ENCODE measurements at regions not wholly inside any gene's neighbourhood (a gene's known extent, or its start where the extent isn't known, plus 50 kb on each side); places are given as distances from the start of the nearest gene placed in this dataset.

DNA sequence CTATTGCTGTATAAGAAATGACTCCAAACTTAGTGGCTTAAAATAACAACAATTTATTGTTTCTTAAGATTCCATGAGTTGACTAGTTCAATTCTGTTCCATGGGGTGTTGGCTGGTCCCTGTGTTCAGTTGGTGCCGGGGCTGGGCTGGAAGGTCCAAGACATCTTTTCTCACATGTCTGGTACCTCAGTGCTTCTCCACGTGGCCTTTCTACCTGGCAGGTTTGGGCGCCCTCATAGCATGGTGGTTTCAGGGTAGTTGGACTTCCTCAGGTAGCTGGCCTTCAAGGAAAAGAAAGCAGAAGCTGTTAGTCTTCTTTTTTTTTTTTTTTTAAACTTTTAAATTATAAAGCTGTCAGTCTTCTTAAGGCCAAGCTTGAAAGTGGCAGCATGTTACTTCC is 104.6 kb upstream of the LIMCH1 start:
- no peaks in the 10 kb centered on the region for H3K36me3 ChIP-seq (ENCODE audit: control insufficient read depth, insufficient read depth, low read length)
- TF ChIP-seq, protein P1, sequence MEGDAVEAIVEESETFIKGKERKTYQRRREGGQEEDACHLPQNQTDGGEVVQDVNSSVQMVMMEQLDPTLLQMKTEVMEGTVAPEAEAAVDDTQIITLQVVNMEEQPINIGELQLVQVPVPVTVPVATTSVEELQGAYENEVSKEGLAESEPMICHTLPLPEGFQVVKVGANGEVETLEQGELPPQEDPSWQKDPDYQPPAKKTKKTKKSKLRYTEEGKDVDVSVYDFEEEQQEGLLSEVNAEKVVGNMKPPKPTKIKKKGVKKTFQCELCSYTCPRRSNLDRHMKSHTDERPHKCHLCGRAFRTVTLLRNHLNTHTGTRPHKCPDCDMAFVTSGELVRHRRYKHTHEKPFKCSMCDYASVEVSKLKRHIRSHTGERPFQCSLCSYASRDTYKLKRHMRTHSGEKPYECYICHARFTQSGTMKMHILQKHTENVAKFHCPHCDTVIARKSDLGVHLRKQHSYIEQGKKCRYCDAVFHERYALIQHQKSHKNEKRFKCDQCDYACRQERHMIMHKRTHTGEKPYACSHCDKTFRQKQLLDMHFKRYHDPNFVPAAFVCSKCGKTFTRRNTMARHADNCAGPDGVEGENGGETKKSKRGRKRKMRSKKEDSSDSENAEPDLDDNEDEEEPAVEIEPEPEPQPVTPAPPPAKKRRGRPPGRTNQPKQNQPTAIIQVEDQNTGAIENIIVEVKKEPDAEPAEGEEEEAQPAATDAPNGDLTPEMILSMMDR (IDR thresholded peaks at IDR 0.05; ENCODE audit: insufficient read depth, low read length, poor library complexity, severe bottlenecking), result no peak

DNA sequence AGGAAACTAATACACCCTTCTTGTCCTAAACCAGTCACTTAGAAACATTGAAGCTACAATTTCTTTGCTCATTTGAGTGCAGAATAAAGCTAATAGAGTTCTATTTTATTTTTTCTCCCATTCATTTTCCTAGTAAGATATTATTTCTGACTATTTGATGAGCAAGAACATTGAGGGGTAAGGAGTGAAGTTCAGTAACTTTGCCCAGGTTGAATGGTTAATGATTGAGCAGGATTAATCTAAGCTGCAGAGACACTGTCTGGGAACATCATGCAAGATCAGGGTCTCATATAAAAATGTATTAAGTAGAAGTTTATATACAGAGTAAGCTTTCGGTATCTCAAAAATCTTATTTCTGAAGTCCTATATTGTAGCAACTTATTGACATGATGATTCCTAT is 102.4 kb upstream of the LIMCH1 start:
- Histone ChIP-seq H3K4me3 (replicated peaks; ENCODE audit: low read depth, low read length) (no peak overlapping the region), H3K36me3 (ENCODE audit: control insufficient read depth, insufficient read depth, low read length) (no peaks in the 10 kb centered on the region), H3K27me3 (replicated peaks; ENCODE audit: control insufficient read depth, insufficient read depth, low read length) (no peaks in the 10 kb centered on the region; the same call in none of the 2 replicates)
- TF ChIP-seq, protein P1 (IDR thresholded peaks at IDR 0.05; ENCODE audit: insufficient read depth, low read length, poor library complexity, severe bottlenecking), result no peak
- DNase-seq (ENCODE audit: extremely low read depth, insufficient read length), result no peak

More for the DNA sequence above, 104.6 kb upstream of the LIMCH1 start:
- H3K4me3 ChIP-seq (replicated peaks; ENCODE audit: low read depth, low read length), result no peak overlapping the region
- no peak for DNase-seq (ENCODE audit: extremely low read depth, insufficient read length)
- H3K27me3 ChIP-seq (replicated peaks; ENCODE audit: control insufficient read depth, insufficient read depth, low read length), result peaks cover 2% of the 10 kb centered on the region

DNA sequence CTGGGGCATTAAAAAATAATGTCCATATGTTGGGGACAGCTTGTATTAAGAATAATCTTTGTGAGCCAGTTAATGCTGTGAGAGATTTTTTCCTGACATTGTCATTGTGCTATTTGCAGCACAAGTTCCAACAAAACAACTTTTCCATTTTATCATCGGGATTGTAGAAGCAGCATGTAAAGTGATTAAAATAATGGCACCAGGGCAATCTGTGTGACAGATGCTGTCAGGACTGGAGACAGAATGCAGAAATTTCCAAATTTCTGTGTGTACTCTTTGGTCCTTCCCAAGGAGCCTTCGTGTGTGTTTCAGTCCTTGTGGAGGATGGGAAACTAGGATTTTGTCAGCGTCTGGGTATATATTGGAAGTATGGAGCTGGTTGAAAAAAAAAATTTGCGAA is 101.5 kb upstream of the LIMCH1 start:
- Histone ChIP-seq H3K36me3 (ENCODE audit: control insufficient read depth, insufficient read depth, low read length) (no peaks in the 10 kb centered on the region), H3K27me3 (replicated peaks; ENCODE audit: control insufficient read depth, insufficient read depth, low read length) (no peaks in the 10 kb centered on the region; the same call in none of the 2 replicates), H3K4me3 (replicated peaks; ENCODE audit: low read depth, low read length) (no peak overlapping the region)
- TF ChIP-seq, protein P1 (IDR thresholded peaks at IDR 0.05; ENCODE audit: insufficient read depth, low read length, poor library complexity, severe bottlenecking), result no peak
- no peak for DNase-seq (ENCODE audit: extremely low read depth, insufficient read length)

DNA sequence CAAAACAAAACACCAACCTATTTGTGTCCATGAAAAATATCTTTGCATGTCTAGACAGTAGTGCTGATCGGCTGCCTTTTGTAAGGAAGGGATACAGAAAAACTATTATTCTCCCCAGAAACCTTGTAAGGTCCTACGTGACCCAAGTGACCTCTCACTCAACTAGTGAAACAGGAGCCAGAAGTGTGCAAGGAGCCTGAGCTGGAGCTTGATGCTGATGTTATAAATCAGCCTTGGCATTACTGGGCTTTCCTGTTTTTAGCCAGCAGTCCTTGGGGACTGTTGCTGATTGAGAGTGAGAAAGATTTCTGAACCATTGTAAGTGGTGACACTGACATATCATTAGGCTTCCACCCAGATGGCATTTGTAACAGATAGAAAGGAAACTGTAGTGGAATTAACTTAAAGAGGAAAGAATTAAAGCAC is 100.8 kb upstream of the LIMCH1 start:
- TF ChIP-seq, protein P1 (IDR thresholded peaks at IDR 0.05; ENCODE audit: insufficient read depth, low read length, poor library complexity, severe bottlenecking), result no peak
- no peaks in the 10 kb centered on the region; the same call in none of the 2 replicates for H3K27me3 ChIP-seq (replicated peaks; ENCODE audit: control insufficient read depth, insufficient read depth, low read length)
- H3K36me3 ChIP-seq (ENCODE audit: control insufficient read depth, insufficient read depth, low read length), result no peaks in the 10 kb centered on the region
- DNase-seq (ENCODE audit: extremely low read depth, insufficient read length), result no peak
- no peak overlapping the region for H3K4me3 ChIP-seq (replicated peaks; ENCODE audit: low read depth, low read length)

DNA sequence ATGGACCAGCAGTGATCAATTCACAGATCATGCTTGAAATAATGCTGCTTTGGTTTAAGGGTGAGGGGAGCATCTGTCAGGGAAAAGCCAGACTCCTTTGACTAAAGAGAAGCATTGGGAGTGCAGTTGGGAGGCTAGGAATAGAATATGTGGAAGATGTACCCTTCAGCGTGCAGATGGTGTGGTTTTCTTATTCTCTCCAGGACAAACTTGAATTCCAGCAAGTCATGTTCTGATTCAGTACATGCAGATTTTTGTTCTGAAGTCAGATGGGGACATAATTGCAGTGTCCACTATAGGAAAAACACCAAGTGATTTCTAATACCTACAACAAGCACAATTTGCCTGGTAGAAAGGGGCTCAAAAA is 99.0 kb upstream of the LIMCH1 start:
- DNase-seq (ENCODE audit: extremely low read depth, insufficient read length), result no peak
- no peak overlapping the region for H3K4me3 ChIP-seq (replicated peaks; ENCODE audit: low read depth, low read length)
- TF ChIP-seq, protein P1 (IDR thresholded peaks at IDR 0.05; ENCODE audit: insufficient read depth, low read length, poor library complexity, severe bottlenecking), result no peak
- H3K27me3 ChIP-seq (replicated peaks; ENCODE audit: control insufficient read depth, insufficient read depth, low read length), result no peaks in the 10 kb centered on the region; the same call in none of the 2 replicates
- no peaks in the 10 kb centered on the region for H3K36me3 ChIP-seq (ENCODE audit: control insufficient read depth, insufficient read depth, low read length)

DNA sequence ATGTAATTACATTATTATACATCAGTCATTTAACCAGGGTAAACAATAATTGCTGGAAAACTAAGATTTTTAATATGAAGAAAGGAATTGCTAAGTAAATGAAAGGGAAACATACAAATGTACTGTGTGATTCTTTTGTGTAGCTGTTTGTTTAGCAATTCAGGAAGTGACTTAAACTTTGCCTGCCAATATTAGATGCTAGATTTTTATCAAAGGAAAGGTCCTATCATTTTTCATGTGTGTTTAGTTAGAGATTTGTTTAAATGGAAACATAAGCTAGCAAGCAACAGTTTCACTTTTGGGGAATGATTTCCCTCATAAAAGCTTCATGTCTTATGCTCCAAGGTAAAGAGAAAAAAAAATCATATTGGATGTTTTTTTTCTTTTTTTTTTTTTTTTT is 95.1 kb upstream of the LIMCH1 start:
- H3K36me3 ChIP-seq (ENCODE audit: control insufficient read depth, insufficient read depth, low read length), result no peaks in the 10 kb centered on the region
- H3K4me3 ChIP-seq (replicated peaks; ENCODE audit: low read depth, low read length), result no peak overlapping the region
- no peaks in the 10 kb centered on the region; the same call in none of the 2 replicates for H3K27me3 ChIP-seq (replicated peaks; ENCODE audit: control insufficient read depth, insufficient read depth, low read length)
- DNase-seq (ENCODE audit: extremely low read depth, insufficient read length), result no peak
- TF ChIP-seq, protein P1 (IDR thresholded peaks at IDR 0.05; ENCODE audit: insufficient read depth, low read length, poor library complexity, severe bottlenecking), result no peak

Data from GM06990 (cell line).